ENCODE measurements at regions not wholly inside any gene's neighbourhood (a gene's known extent, or its start where the extent isn't known, plus 50 kb on each side); places are given as distances from the start of the nearest gene placed in this dataset.

DNA sequence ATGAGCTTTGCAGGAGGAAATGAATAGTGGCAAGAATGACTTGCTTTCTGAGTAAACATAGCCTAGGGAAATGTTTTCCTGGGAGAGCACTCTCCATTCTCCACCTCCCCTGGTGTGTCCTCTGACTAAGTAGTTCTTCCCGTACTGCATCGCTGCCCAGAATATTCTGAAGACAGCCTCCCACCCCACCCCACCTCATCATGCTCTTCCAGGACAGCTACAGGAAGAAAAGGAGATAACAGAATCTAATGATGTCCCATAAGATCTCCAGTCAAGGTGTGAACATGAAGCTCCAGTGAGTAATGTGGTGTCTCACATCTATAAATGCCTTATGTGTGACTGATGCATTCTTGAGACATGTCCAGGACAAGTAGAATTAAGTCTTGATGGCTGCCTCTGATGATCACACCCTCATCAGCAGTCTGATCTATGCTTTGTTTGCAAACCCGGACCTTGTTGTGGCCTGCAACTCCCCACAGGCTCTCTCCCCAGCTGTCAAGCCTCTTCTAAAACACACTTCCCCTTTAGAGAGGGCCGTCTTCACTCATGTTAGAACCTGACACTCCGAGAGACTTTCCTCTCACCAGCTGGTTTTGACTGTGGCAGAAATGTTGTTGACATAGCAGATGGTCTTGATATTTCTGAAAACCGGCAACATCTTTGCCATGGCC is 183.0 kb downstream of the CYYR1 start:
- TF ChIP-seq, protein P1, sequence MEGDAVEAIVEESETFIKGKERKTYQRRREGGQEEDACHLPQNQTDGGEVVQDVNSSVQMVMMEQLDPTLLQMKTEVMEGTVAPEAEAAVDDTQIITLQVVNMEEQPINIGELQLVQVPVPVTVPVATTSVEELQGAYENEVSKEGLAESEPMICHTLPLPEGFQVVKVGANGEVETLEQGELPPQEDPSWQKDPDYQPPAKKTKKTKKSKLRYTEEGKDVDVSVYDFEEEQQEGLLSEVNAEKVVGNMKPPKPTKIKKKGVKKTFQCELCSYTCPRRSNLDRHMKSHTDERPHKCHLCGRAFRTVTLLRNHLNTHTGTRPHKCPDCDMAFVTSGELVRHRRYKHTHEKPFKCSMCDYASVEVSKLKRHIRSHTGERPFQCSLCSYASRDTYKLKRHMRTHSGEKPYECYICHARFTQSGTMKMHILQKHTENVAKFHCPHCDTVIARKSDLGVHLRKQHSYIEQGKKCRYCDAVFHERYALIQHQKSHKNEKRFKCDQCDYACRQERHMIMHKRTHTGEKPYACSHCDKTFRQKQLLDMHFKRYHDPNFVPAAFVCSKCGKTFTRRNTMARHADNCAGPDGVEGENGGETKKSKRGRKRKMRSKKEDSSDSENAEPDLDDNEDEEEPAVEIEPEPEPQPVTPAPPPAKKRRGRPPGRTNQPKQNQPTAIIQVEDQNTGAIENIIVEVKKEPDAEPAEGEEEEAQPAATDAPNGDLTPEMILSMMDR (IDR thresholded peaks at IDR 0.05 in 8 of 11, conservative IDR thresholded peaks at IDR 0.05 in 3 of 11): no peak
- TF ChIP-seq POLR2AphosphoS5 (IDR thresholded peaks at IDR 0.05) (no peak), POLR2A (IDR thresholded peaks at IDR 0.05) (no peak)
